ENCODE measurements at regions not wholly inside any gene's neighbourhood (a gene's known extent, or its start where the extent isn't known, plus 50 kb on each side); places are given as distances from the start of the nearest gene placed in this dataset.

DNA sequence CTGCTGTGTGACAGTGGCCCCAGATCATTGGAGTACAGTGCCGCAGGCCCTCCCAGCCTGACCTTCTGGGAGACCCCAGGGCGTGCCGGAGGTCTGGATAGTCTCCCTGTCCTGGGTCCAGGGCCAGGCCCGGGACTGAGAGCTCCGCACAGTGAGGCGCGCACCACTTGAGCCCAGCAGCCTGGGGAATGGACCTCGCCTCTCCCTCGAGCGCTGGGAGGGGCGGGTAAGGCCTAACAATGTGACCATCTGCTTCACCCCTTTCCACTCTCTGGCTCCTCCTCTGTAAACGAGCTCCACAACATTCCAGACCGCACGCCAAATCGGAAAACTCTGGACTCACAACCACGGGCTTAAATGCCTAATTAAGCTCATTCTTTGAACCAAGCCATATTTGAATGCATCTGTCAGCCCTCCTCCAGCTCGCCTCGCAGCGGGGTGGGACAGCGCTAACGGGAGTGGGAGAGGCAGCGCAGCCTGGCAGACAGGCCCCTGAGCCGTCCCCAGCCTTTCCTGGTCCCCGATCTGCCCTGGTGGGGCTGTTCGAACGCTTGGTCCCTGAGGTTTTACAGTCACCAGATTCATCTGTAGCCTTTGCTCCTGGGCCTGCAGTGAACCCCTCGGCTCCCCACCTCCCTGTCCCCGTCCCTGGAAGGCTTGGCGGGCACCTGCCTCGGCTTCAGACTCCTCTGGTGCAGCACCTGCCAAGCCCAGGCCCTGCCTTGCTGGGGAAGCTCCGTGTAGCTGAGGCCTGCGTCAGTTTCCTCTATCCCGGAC lies 120.7 kb upstream of the VSTM2B start:
- TF ChIP-seq, protein P1, sequence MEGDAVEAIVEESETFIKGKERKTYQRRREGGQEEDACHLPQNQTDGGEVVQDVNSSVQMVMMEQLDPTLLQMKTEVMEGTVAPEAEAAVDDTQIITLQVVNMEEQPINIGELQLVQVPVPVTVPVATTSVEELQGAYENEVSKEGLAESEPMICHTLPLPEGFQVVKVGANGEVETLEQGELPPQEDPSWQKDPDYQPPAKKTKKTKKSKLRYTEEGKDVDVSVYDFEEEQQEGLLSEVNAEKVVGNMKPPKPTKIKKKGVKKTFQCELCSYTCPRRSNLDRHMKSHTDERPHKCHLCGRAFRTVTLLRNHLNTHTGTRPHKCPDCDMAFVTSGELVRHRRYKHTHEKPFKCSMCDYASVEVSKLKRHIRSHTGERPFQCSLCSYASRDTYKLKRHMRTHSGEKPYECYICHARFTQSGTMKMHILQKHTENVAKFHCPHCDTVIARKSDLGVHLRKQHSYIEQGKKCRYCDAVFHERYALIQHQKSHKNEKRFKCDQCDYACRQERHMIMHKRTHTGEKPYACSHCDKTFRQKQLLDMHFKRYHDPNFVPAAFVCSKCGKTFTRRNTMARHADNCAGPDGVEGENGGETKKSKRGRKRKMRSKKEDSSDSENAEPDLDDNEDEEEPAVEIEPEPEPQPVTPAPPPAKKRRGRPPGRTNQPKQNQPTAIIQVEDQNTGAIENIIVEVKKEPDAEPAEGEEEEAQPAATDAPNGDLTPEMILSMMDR (conservative IDR thresholded peaks at IDR 0.05; ENCODE audit: low read depth, low read length): no peak
- no peak for TF ChIP-seq EZH2 (IDR thresholded peaks at IDR 0.05; ENCODE audit: borderline replicate concordance, low read depth, low read length, poor library complexity, severe bottlenecking)

All from A673 (cell line).